ENCODE measurements at regions not wholly inside any gene's neighbourhood (a gene's known extent, or its start where the extent isn't known, plus 50 kb on each side); places are given as distances from the start of the nearest gene placed in this dataset.

- ATAC-seq (replicated peaks): no peak
- peaks cover 4% of the 10 kb centered on the region for H3K9me3 Mint-ChIP-seq
- H3K4me3 Mint-ChIP-seq: no peak overlapping the region
- no peak overlapping the region for H3K27ac Mint-ChIP-seq
- H3K4me1 Mint-ChIP-seq: no peaks in the 10 kb centered on the region
- H3K27me3 Mint-ChIP-seq: no peaks in the 10 kb centered on the region
- no peaks in the 10 kb centered on the region for H3K36me3 Mint-ChIP-seq (ENCODE audit: low read depth)
These were observed 537.3 kb downstream of the SUCLA2 start for GRCh38 chr13:47463726-47464125.

GRCh38 chr13:47463002-47463401, 538.1 kb downstream of the SUCLA2 start:
- ATAC-seq (replicated peaks): no peak
- Mint-ChIP-seq H3K27me3 (no peaks in the 10 kb centered on the region), H3K36me3 (ENCODE audit: low read depth) (no peaks in the 10 kb centered on the region), H3K9me3 (peaks cover 4% of the 10 kb centered on the region), H3K27ac (no peak overlapping the region), H3K4me1 (no peaks in the 10 kb centered on the region), H3K4me3 (no peak overlapping the region)

- ATAC-seq (replicated peaks): no peak
- H3K27ac Mint-ChIP-seq: no peak overlapping the region
- no peak overlapping the region for H3K4me3 Mint-ChIP-seq
- H3K27me3 Mint-ChIP-seq: no peaks in the 10 kb centered on the region
- H3K4me1 Mint-ChIP-seq: no peaks in the 10 kb centered on the region
- no peaks in the 10 kb centered on the region for H3K36me3 Mint-ChIP-seq (ENCODE audit: low read depth)
- no peaks in the 10 kb centered on the region for H3K9me3 Mint-ChIP-seq
These were observed 539.3 kb downstream of the SUCLA2 start for GRCh38 chr13:47461816-47462215.

GRCh38 chr13:47459512-47459911, 541.6 kb downstream of the SUCLA2 start:
- no peak overlapping the region for H3K27ac Mint-ChIP-seq
- no peaks in the 10 kb centered on the region for H3K36me3 Mint-ChIP-seq (ENCODE audit: low read depth)
- no peaks in the 10 kb centered on the region for H3K4me1 Mint-ChIP-seq
- H3K27me3 Mint-ChIP-seq: no peaks in the 10 kb centered on the region
- H3K4me3 Mint-ChIP-seq: no peak overlapping the region
- ATAC-seq (replicated peaks): no peak
- no peaks in the 10 kb centered on the region for H3K9me3 Mint-ChIP-seq

GRCh38 chr13:47457626-47458025, 543.4 kb downstream of the SUCLA2 start:
- Mint-ChIP-seq H3K9me3 (no peaks in the 10 kb centered on the region), H3K4me1 (no peaks in the 10 kb centered on the region), H3K27ac (no peak overlapping the region), H3K27me3 (no peaks in the 10 kb centered on the region), H3K36me3 (ENCODE audit: low read depth) (no peaks in the 10 kb centered on the region), H3K4me3 (no peak overlapping the region)
- no peak for ATAC-seq (replicated peaks)

- no peak overlapping the region for H3K4me3 Mint-ChIP-seq
- no peaks in the 10 kb centered on the region for H3K36me3 Mint-ChIP-seq (ENCODE audit: low read depth)
- no peak for ATAC-seq (replicated peaks)
- no peaks in the 10 kb centered on the region for H3K4me1 Mint-ChIP-seq
- H3K27ac Mint-ChIP-seq: no peak overlapping the region
- no peaks in the 10 kb centered on the region for H3K9me3 Mint-ChIP-seq
- H3K27me3 Mint-ChIP-seq: no peaks in the 10 kb centered on the region
These were observed 545.4 kb downstream of the SUCLA2 start for GRCh38 chr13:47455626-47456025.

GRCh38 chr13:47454986-47455385, 546.1 kb downstream of the SUCLA2 start:
- Mint-ChIP-seq H3K4me3 (no peak overlapping the region), H3K36me3 (ENCODE audit: low read depth) (no peaks in the 10 kb centered on the region), H3K27ac (no peak overlapping the region), H3K27me3 (no peaks in the 10 kb centered on the region), H3K4me1 (no peaks in the 10 kb centered on the region), H3K9me3 (no peaks in the 10 kb centered on the region)
- no peak for ATAC-seq (replicated peaks)

GRCh38 chr13:47437406-47437805, 540.6 kb upstream of the HTR2A start:
- H3K4me1 Mint-ChIP-seq: no peaks in the 10 kb centered on the region
- H3K4me3 Mint-ChIP-seq: no peak overlapping the region
- no peak for ATAC-seq (replicated peaks)
- no peaks in the 10 kb centered on the region for H3K36me3 Mint-ChIP-seq (ENCODE audit: low read depth)
- H3K27ac Mint-ChIP-seq: no peak overlapping the region
- no peaks in the 10 kb centered on the region for H3K27me3 Mint-ChIP-seq
- no peaks in the 10 kb centered on the region for H3K9me3 Mint-ChIP-seq

GRCh38 chr13:47433461-47434005, 536.7 kb upstream of the HTR2A start:
- Mint-ChIP-seq H3K4me1 (no peaks in the 10 kb centered on the region), H3K27me3 (no peaks in the 10 kb centered on the region), H3K36me3 (ENCODE audit: low read depth) (no peaks in the 10 kb centered on the region), H3K27ac (no peak overlapping the region), H3K9me3 (no peaks in the 10 kb centered on the region), H3K4me3 (no peak overlapping the region)
- ATAC-seq (replicated peaks): no peak

- H3K4me3 Mint-ChIP-seq: no peak overlapping the region
- H3K4me1 Mint-ChIP-seq: no peaks in the 10 kb centered on the region
- H3K27me3 Mint-ChIP-seq: no peaks in the 10 kb centered on the region
- no peaks in the 10 kb centered on the region for H3K9me3 Mint-ChIP-seq
- ATAC-seq (replicated peaks): no peak
- no peaks in the 10 kb centered on the region for H3K36me3 Mint-ChIP-seq (ENCODE audit: low read depth)
- no peak overlapping the region for H3K27ac Mint-ChIP-seq
These were observed 529.4 kb upstream of the HTR2A start for GRCh38 chr13:47426126-47426849.

GRCh38 chr13:47421525-47421924, 524.7 kb upstream of the HTR2A start:
- Mint-ChIP-seq H3K27ac (no peak overlapping the region), H3K4me3 (no peak overlapping the region), H3K4me1 (no peaks in the 10 kb centered on the region), H3K9me3 (no peaks in the 10 kb centered on the region), H3K36me3 (ENCODE audit: low read depth) (no peaks in the 10 kb centered on the region), H3K27me3 (no peaks in the 10 kb centered on the region)
- ATAC-seq (replicated peaks): no peak

- Mint-ChIP-seq H3K4me3 (no peak overlapping the region), H3K4me1 (no peaks in the 10 kb centered on the region), H3K9me3 (no peaks in the 10 kb centered on the region), H3K27ac (no peak overlapping the region), H3K27me3 (no peaks in the 10 kb centered on the region), H3K36me3 (ENCODE audit: low read depth) (no peaks in the 10 kb centered on the region)
- no peak for ATAC-seq (replicated peaks)
These were observed 523.7 kb upstream of the HTR2A start for GRCh38 chr13:47420568-47420967.

GRCh38 chr13:47420020-47420419, 523.2 kb upstream of the HTR2A start:
- H3K4me1 Mint-ChIP-seq: no peaks in the 10 kb centered on the region
- ATAC-seq (replicated peaks): no peak
- no peak overlapping the region for H3K4me3 Mint-ChIP-seq
- H3K36me3 Mint-ChIP-seq (ENCODE audit: low read depth): no peaks in the 10 kb centered on the region
- no peak overlapping the region for H3K27ac Mint-ChIP-seq
- no peaks in the 10 kb centered on the region for H3K27me3 Mint-ChIP-seq
- H3K9me3 Mint-ChIP-seq: no peaks in the 10 kb centered on the region

- Mint-ChIP-seq H3K4me3 (no peak overlapping the region), H3K9me3 (no peaks in the 10 kb centered on the region), H3K36me3 (ENCODE audit: low read depth) (no peaks in the 10 kb centered on the region)
These were observed 521.5 kb upstream of the HTR2A start for GRCh38 chr13:47418206-47418920.

GRCh38 chr13:47417485-47417884, 520.6 kb upstream of the HTR2A start:
- ATAC-seq (replicated peaks): no peak
- Mint-ChIP-seq H3K27ac (no peak overlapping the region), H3K36me3 (ENCODE audit: low read depth) (no peaks in the 10 kb centered on the region), H3K4me1 (no peaks in the 10 kb centered on the region), H3K9me3 (no peaks in the 10 kb centered on the region), H3K4me3 (no peak overlapping the region), H3K27me3 (no peaks in the 10 kb centered on the region)

More at GRCh38 chr13:47418206-47418920, 521.5 kb upstream of the HTR2A start:
- H3K27ac Mint-ChIP-seq: no peak overlapping the region
- no peaks in the 10 kb centered on the region for H3K4me1 Mint-ChIP-seq
- no peak for ATAC-seq (replicated peaks)
- no peaks in the 10 kb centered on the region for H3K27me3 Mint-ChIP-seq
